IPS-20b (cell line): ENCODE measurements at regions not wholly inside any gene's neighbourhood (a gene's known extent, or its start where the extent isn't known, plus 50 kb on each side); places are given as distances from the start of the nearest gene placed in this dataset.

Experiments used
- H3K27ac ChIP-seq: one replicate; pipeline ENCODE4 v1.5.1; 2013; ENCODE audit warnings: low read length
- H3K27me3 ChIP-seq: 2 replicates; pipeline ENCODE4 v1.6.1; 2013; ENCODE audit warnings: mild to moderate bottlenecking, low read length, inconsistent platforms; ENCODE audit not compliant: insufficient read depth
- H3K36me3 ChIP-seq: 2 replicates; pipeline ENCODE4 v1.6.1; 2013; ENCODE audit warnings: low read depth, mild to moderate bottlenecking, inconsistent platforms, low read length, moderate library complexity; ENCODE audit not compliant: insufficient read depth
- H3K4me1 ChIP-seq: 2 replicates; pipeline ENCODE4 v1.6.1; 2013; ENCODE audit warnings: mild to moderate bottlenecking, control low read depth, inconsistent platforms, low read length, moderate library complexity; ENCODE audit not compliant: insufficient read depth
- H3K4me3 ChIP-seq: 2 replicates; pipeline ENCODE4 v1.5.1; 2013; ENCODE audit warnings: mild to moderate bottlenecking, low read length, inconsistent platforms
- H3K9ac ChIP-seq: 2 replicates; pipeline ENCODE4 v1.6.1; 2013; ENCODE audit warnings: low read depth, mild to moderate bottlenecking, inconsistent platforms, low read length, moderate library complexity
- H3K9me3 ChIP-seq: 2 replicates; pipeline ENCODE4 v1.6.1; 2013; ENCODE audit warnings: mild to moderate bottlenecking, low read depth, low read length, inconsistent platforms; ENCODE audit not compliant: insufficient read depth

DNA sequence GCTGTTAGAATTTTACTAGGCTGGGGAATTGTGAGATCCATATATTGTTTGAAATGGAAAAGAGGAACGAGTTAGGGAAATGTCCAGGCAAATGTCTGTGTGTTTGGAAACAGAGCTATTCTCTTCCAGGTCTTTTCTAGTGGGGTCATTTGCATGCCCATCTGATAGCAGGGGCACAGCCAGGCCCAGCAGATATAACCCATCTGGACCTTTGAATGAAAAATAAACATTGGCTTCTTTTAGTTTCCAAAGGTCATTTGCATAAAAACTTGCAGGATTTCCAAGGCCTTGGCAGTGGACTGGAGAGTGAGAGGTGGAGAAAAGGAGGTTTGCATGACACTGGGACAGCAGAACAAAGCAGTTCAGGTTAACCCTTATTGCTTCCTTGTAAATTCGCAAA lies 188.0 kb upstream of the GPR26 start:
- no peaks in the 10 kb centered on the region; the same call in 1 of the 2 replicates for H3K4me1 ChIP-seq
- H3K27ac ChIP-seq: no peak overlapping the region
- H3K36me3 ChIP-seq: no peaks in the 10 kb centered on the region
- H3K9ac ChIP-seq: no peak overlapping the region
- H3K27me3 ChIP-seq: no peaks in the 10 kb centered on the region
- no peak overlapping the region for H3K4me3 ChIP-seq
- H3K9me3 ChIP-seq: no peaks in the 10 kb centered on the region

DNA sequence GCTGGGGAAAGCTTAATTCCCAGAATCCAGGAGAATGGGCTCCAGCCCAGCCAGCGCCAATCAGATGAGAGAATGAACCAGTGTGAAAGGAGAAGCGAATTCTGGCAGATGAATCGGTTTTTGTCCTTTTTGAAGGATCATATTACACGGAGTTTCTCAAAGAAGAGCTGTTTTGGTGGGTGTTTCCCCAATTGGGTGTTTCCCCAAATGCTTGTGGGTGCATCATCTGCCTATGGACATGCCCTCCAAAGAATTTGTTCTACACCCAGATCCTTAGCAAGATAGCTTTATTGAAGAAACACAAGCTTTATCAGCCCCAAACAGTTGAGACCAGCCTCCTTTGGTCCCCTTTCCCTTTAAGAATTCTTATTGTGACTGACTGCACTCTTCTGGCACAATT lies 186.5 kb upstream of the GPR26 start:
- no peaks in the 10 kb centered on the region for H3K9me3 ChIP-seq
- H3K9ac ChIP-seq: no peak overlapping the region
- no peak overlapping the region for H3K4me3 ChIP-seq
- no peaks in the 10 kb centered on the region; the same call in 1 of the 2 replicates for H3K4me1 ChIP-seq
- no peaks in the 10 kb centered on the region for H3K27me3 ChIP-seq
- no peak overlapping the region for H3K27ac ChIP-seq
- no peaks in the 10 kb centered on the region for H3K36me3 ChIP-seq

DNA sequence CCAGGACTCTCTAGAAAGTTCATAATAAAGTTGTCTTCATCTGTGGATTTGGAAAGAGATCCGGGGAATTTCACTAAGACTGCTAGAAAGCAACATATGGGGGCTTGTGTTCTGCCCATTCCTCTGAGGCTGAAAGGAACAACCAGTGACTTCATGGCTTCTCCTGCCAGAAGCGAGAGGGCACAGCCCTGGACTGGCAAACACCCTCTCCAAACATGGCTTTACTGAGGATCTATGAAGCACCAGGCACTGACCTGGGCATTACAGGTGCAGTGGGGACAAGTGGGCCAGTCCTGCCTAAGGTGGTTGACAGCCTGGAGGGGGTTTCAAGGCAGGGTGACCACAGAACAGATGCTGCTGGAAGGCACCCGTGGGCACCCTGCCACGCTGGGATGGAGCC lies 185.8 kb upstream of the GPR26 start:
- no peak overlapping the region for H3K9ac ChIP-seq
- no peaks in the 10 kb centered on the region for H3K9me3 ChIP-seq
- H3K27me3 ChIP-seq: no peaks in the 10 kb centered on the region
- no peaks in the 10 kb centered on the region; the same call in 1 of the 2 replicates for H3K4me1 ChIP-seq
- H3K36me3 ChIP-seq: no peaks in the 10 kb centered on the region
- H3K27ac ChIP-seq: no peak overlapping the region
- no peak overlapping the region for H3K4me3 ChIP-seq

DNA sequence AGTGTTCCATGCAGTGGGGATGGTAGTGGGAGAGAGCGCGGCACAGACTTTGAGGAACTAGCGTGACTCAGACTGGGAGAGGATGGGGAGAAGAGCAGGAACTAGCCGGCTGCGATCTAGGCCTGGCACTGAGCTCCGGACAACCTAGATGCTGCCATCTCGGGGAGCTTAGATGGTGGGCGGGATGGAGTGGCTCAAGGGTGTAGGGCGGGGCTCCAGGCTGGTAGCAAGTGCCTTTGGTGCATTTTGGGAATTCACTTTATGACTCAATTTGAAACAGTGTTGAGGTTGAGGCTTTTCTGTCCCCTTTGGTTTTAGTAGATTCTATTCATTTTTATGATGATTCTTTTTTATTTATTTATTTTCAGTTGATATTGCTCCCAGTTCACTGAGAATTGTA lies 185.3 kb upstream of the GPR26 start:
- Histone ChIP-seq H3K9me3 (no peaks in the 10 kb centered on the region), H3K4me1 (no peaks in the 10 kb centered on the region; the same call in 1 of the 2 replicates), H3K36me3 (no peaks in the 10 kb centered on the region), H3K4me3 (no peak overlapping the region), H3K9ac (no peak overlapping the region), H3K27ac (no peak overlapping the region), H3K27me3 (no peaks in the 10 kb centered on the region)

DNA sequence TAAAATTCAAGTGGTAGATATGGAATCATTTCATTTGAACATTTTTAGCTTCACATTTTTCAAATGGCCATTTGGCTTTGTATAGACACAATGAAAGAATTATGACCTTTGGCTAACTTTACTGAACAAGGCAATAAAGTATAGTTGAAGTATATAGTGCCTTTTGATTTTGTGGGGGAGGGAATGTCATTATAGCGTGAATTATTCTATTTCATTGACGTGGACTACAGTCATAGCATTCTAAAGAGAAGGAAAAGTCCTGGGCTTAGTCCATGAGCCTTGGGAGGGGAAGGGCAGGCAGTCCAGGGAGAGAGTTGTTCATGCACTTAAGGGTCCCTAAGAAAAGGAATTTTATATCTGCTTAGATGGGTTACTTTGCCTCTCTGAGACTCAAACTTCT lies 181.4 kb upstream of the GPR26 start:
- Histone ChIP-seq H3K4me1 (no peaks in the 10 kb centered on the region; the same call in 1 of the 2 replicates), H3K4me3 (no peak overlapping the region), H3K27ac (no peak overlapping the region), H3K36me3 (no peaks in the 10 kb centered on the region), H3K9ac (no peak overlapping the region), H3K27me3 (no peaks in the 10 kb centered on the region), H3K9me3 (no peaks in the 10 kb centered on the region)

DNA sequence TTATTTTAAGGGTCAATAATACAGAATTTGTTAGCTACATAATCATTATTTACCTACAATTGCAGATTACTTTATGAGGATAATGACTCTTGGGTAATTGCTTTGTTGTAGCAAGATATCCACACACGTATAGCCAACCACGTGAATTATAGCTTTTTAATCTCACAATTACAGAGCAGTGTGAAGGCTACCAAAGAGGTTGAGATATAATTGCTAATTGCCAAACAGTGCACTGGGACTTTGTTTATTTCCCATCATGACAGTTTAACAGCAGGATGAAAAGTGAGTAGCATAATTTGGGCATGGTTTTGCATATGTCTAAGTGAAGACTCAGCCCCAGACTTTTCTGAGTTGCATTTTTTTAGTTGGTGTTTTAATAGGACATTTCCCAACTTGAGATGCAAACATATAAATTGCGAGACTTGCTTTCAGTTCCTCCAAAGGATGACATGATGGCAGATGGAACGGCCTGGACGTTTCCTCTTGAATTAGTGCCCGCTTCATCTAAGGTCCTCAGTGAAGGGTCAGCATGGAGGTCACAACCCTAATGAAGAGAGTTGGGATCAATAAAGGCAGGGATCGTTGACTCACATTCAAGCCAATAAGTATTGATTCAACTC lies 180.7 kb upstream of the GPR26 start:
- Histone ChIP-seq H3K36me3 (no peaks in the 10 kb centered on the region), H3K27ac (no peak overlapping the region), H3K27me3 (no peaks in the 10 kb centered on the region), H3K9ac (no peak overlapping the region), H3K4me3 (no peak overlapping the region), H3K9me3 (no peaks in the 10 kb centered on the region), H3K4me1 (no peaks in the 10 kb centered on the region; the same call in 1 of the 2 replicates)

DNA sequence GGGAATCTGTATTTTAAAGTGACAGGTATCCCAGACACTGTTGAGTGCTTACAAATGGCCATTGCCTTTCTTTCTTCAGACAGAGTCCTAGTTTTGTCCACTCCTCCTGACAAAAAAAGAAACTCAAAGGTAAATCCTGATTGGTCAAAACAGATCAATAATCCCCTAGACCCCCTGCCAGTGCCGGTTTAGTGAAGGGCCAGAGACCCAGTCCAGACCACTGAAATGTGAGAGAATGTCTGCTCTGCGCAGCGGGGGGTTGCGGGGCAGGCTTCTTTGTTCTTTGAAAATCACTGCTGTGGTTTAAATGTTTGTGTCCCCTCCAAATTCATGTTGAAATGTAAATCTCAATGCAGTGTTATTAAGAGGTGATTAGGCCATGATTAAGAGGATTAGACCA lies 177.7 kb upstream of the GPR26 start:
- peaks cover 14% of the 10 kb centered on the region; the same call in 1 of the 2 replicates for H3K27me3 ChIP-seq
- no peak overlapping the region for H3K4me3 ChIP-seq
- H3K36me3 ChIP-seq: no peaks in the 10 kb centered on the region
- peaks cover 13% of the 10 kb centered on the region; the same call in 1 of the 2 replicates for H3K4me1 ChIP-seq
- H3K9me3 ChIP-seq: no peaks in the 10 kb centered on the region
- H3K27ac ChIP-seq: no peak overlapping the region
- H3K9ac ChIP-seq: no peak overlapping the region

DNA sequence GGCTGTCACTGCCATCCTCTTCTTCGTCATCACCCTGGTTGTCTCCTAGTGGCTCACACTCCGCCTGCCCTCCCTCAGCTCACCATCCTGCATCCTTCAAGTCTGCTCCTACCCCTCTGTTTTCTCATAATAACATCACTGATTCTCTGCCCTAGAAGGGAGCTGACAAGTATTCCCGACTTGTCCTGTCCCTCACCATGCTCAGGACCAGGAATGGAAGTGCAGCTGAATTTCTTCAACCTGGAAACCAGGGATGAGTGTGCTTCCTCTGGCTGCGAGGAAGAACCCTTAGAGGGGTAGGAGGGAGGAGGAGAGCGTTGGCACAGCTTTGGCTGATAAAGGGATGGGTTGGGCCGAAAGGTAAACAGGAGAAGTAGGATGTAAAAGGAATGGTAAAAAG lies 174.8 kb upstream of the GPR26 start:
- Histone ChIP-seq H3K9me3 (no peaks in the 10 kb centered on the region), H3K4me1 (peaks cover 13% of the 10 kb centered on the region; the same call in 1 of the 2 replicates), H3K9ac (no peak overlapping the region), H3K4me3 (no peak overlapping the region), H3K27me3 (peaks cover 14% of the 10 kb centered on the region; the same call in 1 of the 2 replicates), H3K36me3 (no peaks in the 10 kb centered on the region), H3K27ac (no peak overlapping the region)

DNA sequence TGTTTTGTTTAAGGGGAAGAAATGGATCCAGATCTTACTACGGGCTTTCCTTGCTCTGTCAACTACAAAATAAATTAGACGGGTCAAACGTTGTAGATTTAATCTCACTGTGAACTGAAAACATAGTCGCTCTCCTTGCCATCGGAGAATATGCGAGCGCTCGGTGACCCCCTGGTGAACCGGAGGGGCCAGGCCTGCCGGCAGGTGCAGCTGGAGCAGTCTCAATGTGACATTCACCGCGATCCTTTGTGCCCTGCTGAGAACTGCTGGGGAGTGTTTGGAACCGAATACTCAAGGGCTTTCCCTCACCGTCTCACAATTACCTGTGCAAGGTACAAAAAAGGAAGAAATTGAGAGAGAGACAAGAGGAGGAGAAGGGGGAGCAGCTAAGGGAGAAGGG lies 174.1 kb upstream of the GPR26 start:
- Histone ChIP-seq H3K4me3 (no peak overlapping the region; the same call in 1 of the 2 replicates), H3K9me3 (no peaks in the 10 kb centered on the region)

DNA sequence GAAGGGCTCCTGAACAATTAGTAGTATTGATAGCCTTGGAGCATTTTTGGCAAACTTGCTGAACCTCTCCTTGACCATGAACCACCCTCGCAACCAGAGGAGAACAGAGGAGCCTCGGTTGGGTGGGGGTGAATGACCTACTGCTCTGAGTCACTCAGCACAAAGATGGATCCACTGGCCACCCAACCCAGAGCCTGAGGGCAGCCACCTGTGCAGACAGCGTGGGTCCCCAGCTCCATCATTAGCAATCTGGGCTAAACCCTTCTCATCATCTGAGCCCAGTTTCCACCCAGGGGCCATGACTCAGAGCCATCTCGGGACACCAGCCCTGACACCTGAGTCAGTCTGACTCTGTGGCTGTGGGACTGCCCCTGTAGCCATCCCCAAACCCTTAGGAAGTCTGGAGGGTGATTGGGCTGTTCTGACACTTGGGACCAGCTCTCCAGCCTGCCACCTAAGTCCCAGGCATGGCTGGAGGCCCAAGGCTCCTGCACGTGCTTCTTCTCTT lies 171.8 kb upstream of the GPR26 start:
- peaks cover 14% of the 10 kb centered on the region; the same call in 1 of the 2 replicates for H3K27me3 ChIP-seq

More for the DNA sequence above, 174.1 kb upstream of the GPR26 start:
- H3K27me3 ChIP-seq: peaks cover 14% of the 10 kb centered on the region; the same call in 1 of the 2 replicates
- H3K9ac ChIP-seq: no peak overlapping the region
- peaks cover 16% of the 10 kb centered on the region; the same call in 1 of the 2 replicates for H3K4me1 ChIP-seq
- no peak overlapping the region for H3K27ac ChIP-seq
- no peaks in the 10 kb centered on the region for H3K36me3 ChIP-seq

DNA sequence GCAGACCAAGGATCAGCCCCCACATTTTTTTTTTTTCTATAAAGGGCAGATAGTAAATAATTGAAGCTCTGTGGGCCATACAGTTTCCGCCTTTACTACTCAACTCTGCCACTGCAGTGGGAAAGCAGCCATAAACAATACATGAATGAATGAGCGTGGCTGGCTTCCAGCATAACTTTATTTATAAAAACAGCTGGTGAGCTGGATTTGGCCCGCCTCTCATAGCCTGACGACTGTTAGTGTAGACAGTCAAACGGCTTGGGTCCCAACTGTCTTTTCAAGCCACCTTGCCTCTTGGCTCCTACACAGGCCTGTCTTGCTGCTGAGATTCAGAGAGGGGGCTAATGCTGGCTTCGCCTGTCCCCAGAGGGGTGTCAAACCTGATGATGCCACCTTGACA lies 169.8 kb upstream of the GPR26 start:
- peaks cover 12% of the 10 kb centered on the region; the same call in 1 of the 2 replicates for H3K27me3 ChIP-seq
- no peak overlapping the region for H3K9ac ChIP-seq
- no peaks in the 10 kb centered on the region for H3K36me3 ChIP-seq
- no peak overlapping the region for H3K4me3 ChIP-seq
- H3K4me1 ChIP-seq: peaks cover 28% of the 10 kb centered on the region; the same call in 1 of the 2 replicates
- H3K9me3 ChIP-seq: no peaks in the 10 kb centered on the region
- no peak overlapping the region for H3K27ac ChIP-seq

More for the DNA sequence above, 171.8 kb upstream of the GPR26 start:
- Histone ChIP-seq H3K36me3 (no peaks in the 10 kb centered on the region), H3K4me1 (peaks cover 23% of the 10 kb centered on the region; the same call in 1 of the 2 replicates), H3K4me3 (no peak overlapping the region), H3K27ac (no peak overlapping the region), H3K9ac (no peak overlapping the region), H3K9me3 (no peaks in the 10 kb centered on the region)

DNA sequence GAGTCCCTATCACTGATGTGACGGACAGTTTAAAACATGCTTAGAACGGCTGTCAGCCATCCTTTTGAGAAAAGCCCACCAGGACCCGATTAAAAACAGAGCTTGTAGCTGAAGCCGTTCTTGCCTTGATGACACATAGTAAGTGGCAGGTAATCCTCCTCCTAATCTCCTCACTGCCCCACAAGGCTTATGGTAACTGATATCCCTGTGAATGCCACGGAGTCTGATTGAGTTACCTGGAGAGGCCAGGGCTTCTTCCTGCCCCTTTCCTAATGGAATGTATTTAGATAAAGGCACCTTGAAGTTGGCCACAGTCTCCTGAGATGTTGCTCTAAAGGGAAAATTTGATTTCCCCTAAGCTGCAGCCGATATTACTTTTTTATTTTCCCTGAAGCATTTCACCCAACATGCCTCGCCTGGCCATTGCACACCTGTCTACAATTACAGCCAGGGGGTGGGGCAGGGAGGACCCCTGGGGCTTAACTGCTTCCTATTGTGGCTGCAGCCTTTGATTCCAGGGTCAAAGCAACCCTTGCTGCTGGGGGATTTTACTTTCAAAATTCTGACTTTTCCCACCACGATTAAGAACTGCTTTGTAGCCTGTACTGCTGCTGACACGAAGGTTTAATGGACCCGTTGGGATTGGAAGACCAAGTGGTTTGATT lies 169.0 kb upstream of the GPR26 start:
- Histone ChIP-seq H3K27ac (no peak overlapping the region), H3K4me3 (no peak overlapping the region)

More for the DNA sequence above, 169.0 kb upstream of the GPR26 start:
- no peaks in the 10 kb centered on the region for H3K9me3 ChIP-seq
- H3K36me3 ChIP-seq: no peaks in the 10 kb centered on the region
- no peak overlapping the region for H3K9ac ChIP-seq
- H3K4me1 ChIP-seq: peaks cover 21% of the 10 kb centered on the region; the same call in 1 of the 2 replicates
- H3K27me3 ChIP-seq: 0 out of 2 replicates have a peak, but pooled peaks cover 5% of the 10 kb centered on the region
